Activated naive CD4-positive, alpha-beta T cell treated with anti-CD3 and anti-CD28 coated beads, Interleukin-2, amount 10 ng/mL, durations not matched to agents 7 days and 5 days (primary cell): ENCODE measurements at regions not wholly inside any gene's neighbourhood (a gene's known extent, or its start where the extent isn't known, plus 50 kb on each side); places are given as distances from the start of the nearest gene placed in this dataset.
A peak's percentile ranks its signal among the peaks of the same experiment; 100 is the strongest.

Source experiments
- CTCF ChIA-PET: fragments of 350-600 bp; sonication (Branson Sonifier 250); formaldehyde crosslinking; loops from one replicate; lab custom pipeline; 2021; ENCODE audit warnings: antibody characterized with exemption; lab: Charles Lee
- DNase-seq: peaks from one replicate; pipeline ENCODE4 v3.0.0-alpha.2; 2020
- H3K27ac Mint-ChIP-seq: one replicate; pipeline ENCODE4 v1.8.0; 2021; ENCODE audit warnings: mild to moderate bottlenecking, moderate library complexity, mixed read lengths
- H3K27me3 Mint-ChIP-seq: one replicate; pipeline ENCODE4 v1.8.0; 2021; ENCODE audit warnings: mild to moderate bottlenecking, mixed read lengths
- H3K36me3 Mint-ChIP-seq: one replicate; pipeline ENCODE4 v1.8.0; 2021; ENCODE audit warnings: mixed read lengths
- H3K4me1 Mint-ChIP-seq: one replicate; pipeline ENCODE4 v1.8.0; 2021; ENCODE audit warnings: mixed read lengths
- H3K4me3 Mint-ChIP-seq: one replicate; pipeline ENCODE4 v1.8.0; 2021; ENCODE audit warnings: mild to moderate bottlenecking, moderate library complexity, mixed read lengths
- H3K9me3 Mint-ChIP-seq: one replicate; pipeline ENCODE4 v1.8.0; 2021; ENCODE audit warnings: mixed read lengths

GRCh38 chr4:24680746-24681448, 96.5 kb upstream of the DHX15 start:
- Mint-ChIP-seq H3K9me3 (no peaks in the 10 kb centered on the region), H3K4me3 (no peak overlapping the region), H3K36me3 (no peaks in the 10 kb centered on the region), H3K4me1 (no peaks in the 10 kb centered on the region), H3K27me3 (peaks cover 8% of the 10 kb centered on the region), H3K27ac (no peak overlapping the region)
- CTCF ChIA-PET: no interaction called here
- no peak for DNase-seq

GRCh38 chr4:24683116-24683515, 98.8 kb upstream of the DHX15 start:
- no peak for DNase-seq
- H3K27ac Mint-ChIP-seq: no peak overlapping the region
- no peaks in the 10 kb centered on the region for H3K4me1 Mint-ChIP-seq
- peaks cover 8% of the 10 kb centered on the region for H3K27me3 Mint-ChIP-seq
- H3K36me3 Mint-ChIP-seq: no peaks in the 10 kb centered on the region
- CTCF ChIA-PET: no interaction called here
- no peak overlapping the region for H3K4me3 Mint-ChIP-seq
- no peaks in the 10 kb centered on the region for H3K9me3 Mint-ChIP-seq

DNA sequence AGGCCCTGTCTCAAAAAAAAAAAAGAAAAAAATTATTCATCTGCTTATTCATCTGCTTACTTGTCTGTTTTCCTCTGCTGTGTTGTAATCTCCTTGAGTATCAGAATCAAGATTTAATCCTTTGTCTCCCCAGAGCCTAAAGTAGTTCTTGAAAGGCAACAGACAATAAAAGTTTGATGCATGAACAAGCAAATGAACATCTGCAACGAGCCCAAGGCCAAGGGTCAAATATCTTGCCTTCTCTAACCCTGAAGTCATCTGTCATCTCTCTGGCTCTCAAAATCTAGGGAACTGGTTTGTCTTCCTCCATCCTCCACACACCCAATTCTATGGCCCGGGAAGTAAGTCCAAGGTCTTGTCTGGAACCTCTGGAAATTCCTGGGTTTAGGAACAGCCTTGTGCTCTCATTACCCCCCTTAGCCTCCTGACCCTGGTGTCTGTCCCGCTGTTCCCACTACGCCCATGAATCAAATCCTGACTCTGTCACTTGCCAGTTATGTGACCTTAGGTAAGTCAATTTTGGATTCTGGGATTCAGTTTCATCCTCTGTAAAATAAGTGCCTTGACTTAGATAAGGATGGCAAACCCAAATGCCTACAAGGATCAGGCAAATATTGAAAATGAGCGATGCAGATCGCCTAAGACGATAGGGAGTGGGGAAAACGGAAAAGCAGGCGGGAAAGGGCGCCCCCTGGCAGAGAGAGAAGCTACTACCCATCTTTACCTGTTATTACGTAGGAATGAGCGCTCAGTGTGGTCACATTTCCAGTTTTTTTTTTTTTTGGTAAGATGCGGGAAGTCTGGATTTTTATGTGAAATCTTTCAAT, 102.7 kb upstream of the DHX15 start:
- Mint-ChIP-seq H3K4me1 (no peaks in the 10 kb centered on the region), H3K27me3 (peaks cover 3% of the 10 kb centered on the region), H3K36me3 (no peaks in the 10 kb centered on the region), H3K9me3 (no peaks in the 10 kb centered on the region), H3K4me3 (no peak overlapping the region), H3K27ac (no peak overlapping the region)
- CTCF ChIA-PET: interaction anchor here (1.5 kb wide), 1 partner anchor 198 kb away, joined by 5 read pairs; no protein-coding TSS in a partner anchor
- peak; percentile 25 for DNase-seq

DNA sequence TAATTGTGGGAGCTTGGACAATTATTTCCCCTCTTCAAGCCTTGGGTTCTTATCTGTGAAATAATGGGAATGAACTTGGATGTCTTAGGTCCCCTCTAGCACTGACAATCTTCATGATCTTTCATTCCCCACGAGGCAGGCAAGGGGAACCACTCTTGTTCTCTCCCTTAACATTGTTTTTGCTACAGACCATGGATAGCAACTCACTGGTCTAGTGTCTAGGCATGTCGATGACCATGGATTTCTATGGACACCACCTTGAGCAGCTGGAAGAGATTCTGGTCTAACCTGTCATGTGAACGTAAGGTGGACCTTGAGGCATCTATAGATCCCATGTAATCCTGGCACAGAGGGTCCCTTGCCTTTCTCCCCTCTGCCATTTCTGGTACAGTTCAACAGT, 104.1 kb upstream of the DHX15 start:
- no peaks in the 10 kb centered on the region for H3K4me1 Mint-ChIP-seq
- no peak overlapping the region for H3K4me3 Mint-ChIP-seq
- no peaks in the 10 kb centered on the region for H3K27me3 Mint-ChIP-seq
- no peaks in the 10 kb centered on the region for H3K9me3 Mint-ChIP-seq
- no peak overlapping the region for H3K27ac Mint-ChIP-seq
- no peak for DNase-seq
- H3K36me3 Mint-ChIP-seq: no peaks in the 10 kb centered on the region
- CTCF ChIA-PET: interaction anchor here (1.5 kb wide), 1 partner anchor 199 kb away, joined by 5 read pairs; no protein-coding TSS in a partner anchor

DNA sequence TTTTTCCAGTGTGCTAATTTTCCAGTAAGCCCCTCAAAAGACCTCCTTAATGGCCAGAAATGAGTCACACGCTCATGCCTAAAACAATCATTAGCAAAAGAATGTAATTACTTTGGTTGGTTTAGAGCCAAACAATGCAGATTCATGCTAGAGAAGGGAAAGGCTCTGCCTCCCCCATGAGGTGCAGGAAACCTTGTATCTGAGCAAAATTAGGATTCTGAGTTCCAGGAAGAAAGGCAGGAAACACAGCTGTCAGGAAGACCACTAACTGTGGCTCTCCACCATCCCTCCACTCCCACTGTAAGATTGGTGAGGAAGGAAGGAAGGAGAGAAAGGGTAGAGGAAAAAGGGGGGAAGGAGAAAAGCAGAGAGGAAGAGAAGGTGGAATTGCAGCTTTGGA, 104.9 kb upstream of the DHX15 start:
- no peaks in the 10 kb centered on the region for H3K4me1 Mint-ChIP-seq
- no peaks in the 10 kb centered on the region for H3K36me3 Mint-ChIP-seq
- CTCF ChIA-PET: interaction anchor here (1.1 kb wide), 1 partner anchor 200 kb away, joined by 4 read pairs; no protein-coding TSS in a partner anchor
- H3K4me3 Mint-ChIP-seq: no peak overlapping the region
- H3K9me3 Mint-ChIP-seq: no peaks in the 10 kb centered on the region
- no peak for DNase-seq
- H3K27ac Mint-ChIP-seq: no peak overlapping the region
- H3K27me3 Mint-ChIP-seq: no peaks in the 10 kb centered on the region

DNA sequence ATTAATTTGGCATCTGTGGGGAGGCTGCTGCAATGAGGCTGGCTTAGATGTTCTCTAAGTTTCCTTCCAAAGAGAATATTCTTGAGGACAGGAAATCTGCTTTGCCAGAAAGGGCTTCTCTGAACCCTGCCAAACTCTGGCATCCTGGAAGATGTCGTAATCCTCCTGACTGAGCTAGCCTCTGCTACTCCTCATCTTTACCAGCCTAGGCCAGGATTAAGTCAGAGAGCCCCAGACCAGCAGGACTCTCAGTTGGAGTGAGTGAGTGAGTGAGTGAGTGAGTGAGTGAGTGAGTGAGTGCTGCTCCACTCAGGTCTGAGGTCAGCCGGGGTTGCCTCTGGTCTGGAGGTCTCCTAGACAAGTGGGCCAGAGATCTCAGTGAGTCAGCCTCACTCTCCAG, 104.9 kb upstream of the SOD3 start:
- H3K27me3 Mint-ChIP-seq: peaks cover 4% of the 10 kb centered on the region
- no peak overlapping the region for H3K4me3 Mint-ChIP-seq
- H3K9me3 Mint-ChIP-seq: no peaks in the 10 kb centered on the region
- CTCF ChIA-PET: no interaction called here
- DNase-seq: no peak
- no peaks in the 10 kb centered on the region for H3K4me1 Mint-ChIP-seq
- H3K27ac Mint-ChIP-seq: no peak overlapping the region
- H3K36me3 Mint-ChIP-seq: no peaks in the 10 kb centered on the region

GRCh38 chr4:24693636-24694035, 101.7 kb upstream of the SOD3 start:
- Mint-ChIP-seq H3K4me3 (no peak overlapping the region), H3K4me1 (no peaks in the 10 kb centered on the region), H3K9me3 (no peaks in the 10 kb centered on the region), H3K36me3 (no peaks in the 10 kb centered on the region), H3K27me3 (peaks cover 8% of the 10 kb centered on the region), H3K27ac (no peak overlapping the region)
- CTCF ChIA-PET: no interaction called here
- no peak for DNase-seq

- no peaks in the 10 kb centered on the region for H3K9me3 Mint-ChIP-seq
- DNase-seq: no peak
- no peaks in the 10 kb centered on the region for H3K4me1 Mint-ChIP-seq
- no peak overlapping the region for H3K27ac Mint-ChIP-seq
- no peaks in the 10 kb centered on the region for H3K36me3 Mint-ChIP-seq
- peaks cover 6% of the 10 kb centered on the region for H3K27me3 Mint-ChIP-seq
- no peak overlapping the region for H3K4me3 Mint-ChIP-seq
- CTCF ChIA-PET: no interaction called here
Measured at GRCh38 chr4:24700118-24700517, 95.3 kb upstream of the SOD3 start.

- Mint-ChIP-seq H3K4me3 (no peak overlapping the region), H3K36me3 (no peaks in the 10 kb centered on the region), H3K27ac (no peak overlapping the region), H3K9me3 (no peaks in the 10 kb centered on the region), H3K4me1 (no peaks in the 10 kb centered on the region), H3K27me3 (peaks cover 4% of the 10 kb centered on the region)
- DNase-seq: no peak
- CTCF ChIA-PET: no interaction called here
Measured at GRCh38 chr4:24701683-24702082, 93.7 kb upstream of the SOD3 start.

DNA sequence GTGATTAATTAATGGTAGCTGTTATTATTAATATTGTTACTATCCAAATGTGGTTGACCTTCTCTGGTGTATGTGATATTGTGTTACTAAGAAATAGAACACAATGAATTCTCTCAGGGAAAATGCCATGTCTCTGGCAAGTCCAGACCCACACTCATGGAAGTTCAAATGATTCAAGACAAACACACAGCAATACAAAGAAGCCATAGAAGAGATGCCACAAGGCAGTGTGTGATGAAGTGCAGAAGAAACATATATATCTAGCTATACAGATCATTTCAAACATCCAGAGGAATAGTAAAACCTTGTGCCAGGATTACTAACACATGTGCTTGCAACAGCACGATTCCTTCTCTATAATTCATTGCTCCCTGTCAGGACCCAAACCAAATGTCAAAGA, 93.1 kb upstream of the SOD3 start:
- no peaks in the 10 kb centered on the region for H3K36me3 Mint-ChIP-seq
- H3K27me3 Mint-ChIP-seq: peaks cover 4% of the 10 kb centered on the region
- no peak overlapping the region for H3K27ac Mint-ChIP-seq
- no peaks in the 10 kb centered on the region for H3K4me1 Mint-ChIP-seq
- no peak overlapping the region for H3K4me3 Mint-ChIP-seq
- no peak for DNase-seq
- H3K9me3 Mint-ChIP-seq: no peaks in the 10 kb centered on the region
- CTCF ChIA-PET: no interaction called here

GRCh38 chr4:24703298-24703697, 92.1 kb upstream of the SOD3 start:
- Mint-ChIP-seq H3K27ac (no peak overlapping the region), H3K36me3 (no peaks in the 10 kb centered on the region), H3K27me3 (peaks cover 4% of the 10 kb centered on the region), H3K4me1 (no peaks in the 10 kb centered on the region), H3K9me3 (no peaks in the 10 kb centered on the region), H3K4me3 (no peak overlapping the region)
- CTCF ChIA-PET: no interaction called here
- no peak for DNase-seq

DNA sequence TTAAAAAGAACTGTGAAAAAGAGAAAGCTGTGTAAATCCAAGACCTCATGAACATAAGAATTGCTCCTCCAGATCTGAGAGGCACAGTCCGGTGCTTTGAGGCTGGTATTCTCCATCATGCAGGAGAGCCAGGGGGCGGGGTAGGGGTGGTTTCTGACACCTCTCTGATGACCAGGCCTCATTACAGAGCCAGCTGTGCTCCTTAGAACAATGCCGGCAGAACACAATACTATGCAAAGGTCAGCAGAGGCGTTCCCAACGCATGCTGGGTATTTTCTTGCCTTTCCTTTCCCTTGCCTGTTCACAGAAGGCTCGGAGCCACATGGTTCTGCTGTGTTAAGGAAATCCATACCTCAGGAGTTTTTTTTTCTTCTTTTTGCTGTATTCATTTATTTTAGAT, 91.2 kb upstream of the SOD3 start:
- CTCF ChIA-PET: no interaction called here
- Mint-ChIP-seq H3K4me1 (no peaks in the 10 kb centered on the region), H3K27ac (no peak overlapping the region), H3K9me3 (no peaks in the 10 kb centered on the region), H3K4me3 (no peak overlapping the region), H3K27me3 (peaks cover 4% of the 10 kb centered on the region), H3K36me3 (no peaks in the 10 kb centered on the region)
- DNase-seq: no peak

- Mint-ChIP-seq H3K4me3 (no peak overlapping the region), H3K27me3 (peaks cover 4% of the 10 kb centered on the region), H3K27ac (no peak overlapping the region), H3K36me3 (no peaks in the 10 kb centered on the region), H3K9me3 (no peaks in the 10 kb centered on the region), H3K4me1 (no peaks in the 10 kb centered on the region)
- CTCF ChIA-PET: no interaction called here
- DNase-seq: no peak
Measured at GRCh38 chr4:24705016-24705753, 90.2 kb upstream of the SOD3 start.

- no peaks in the 10 kb centered on the region for H3K4me1 Mint-ChIP-seq
- CTCF ChIA-PET: no interaction called here
- H3K27ac Mint-ChIP-seq: no peak overlapping the region
- DNase-seq: no peak
- H3K36me3 Mint-ChIP-seq: no peaks in the 10 kb centered on the region
- H3K4me3 Mint-ChIP-seq: no peak overlapping the region
- no peaks in the 10 kb centered on the region for H3K27me3 Mint-ChIP-seq
- peaks cover 4% of the 10 kb centered on the region for H3K9me3 Mint-ChIP-seq
Measured at GRCh38 chr4:24713604-24714003, 81.8 kb upstream of the SOD3 start.
